Thyroid gland (tissue), 4 donors: ENCODE measurements at regions not wholly inside any gene's neighbourhood (a gene's known extent, or its start where the extent isn't known, plus 50 kb on each side); places are given as distances from the start of the nearest gene placed in this dataset.

Source experiments
- POLR2A ChIP-seq, 2 donors: fragments of 450-650 bp; IDR thresholded peaks; one replicate each; pipeline ENCODE4 v1.6.1; 2017; ENCODE audit warnings: antibody characterized with exemption in 2 of 2, mild to moderate bottlenecking in 2 of 2, moderate library complexity in 1 of 2
- TF ChIP-seq, protein P1 (sequence below), 6 experiments: fragments of 200-600 bp in 3 of 6; fragments of 450-650 bp in 3 of 6; sonication (generic) in 3 of 6; IDR thresholded peaks; one replicate each; pipeline ENCODE4 v1.5.1; 2016 to 2019; ENCODE audit warnings: antibody characterized with exemption in 6 of 6, mild to moderate bottlenecking in 2 of 6, inconsistent platforms in 1 of 6, moderate library complexity in 1 of 6

DNA sequence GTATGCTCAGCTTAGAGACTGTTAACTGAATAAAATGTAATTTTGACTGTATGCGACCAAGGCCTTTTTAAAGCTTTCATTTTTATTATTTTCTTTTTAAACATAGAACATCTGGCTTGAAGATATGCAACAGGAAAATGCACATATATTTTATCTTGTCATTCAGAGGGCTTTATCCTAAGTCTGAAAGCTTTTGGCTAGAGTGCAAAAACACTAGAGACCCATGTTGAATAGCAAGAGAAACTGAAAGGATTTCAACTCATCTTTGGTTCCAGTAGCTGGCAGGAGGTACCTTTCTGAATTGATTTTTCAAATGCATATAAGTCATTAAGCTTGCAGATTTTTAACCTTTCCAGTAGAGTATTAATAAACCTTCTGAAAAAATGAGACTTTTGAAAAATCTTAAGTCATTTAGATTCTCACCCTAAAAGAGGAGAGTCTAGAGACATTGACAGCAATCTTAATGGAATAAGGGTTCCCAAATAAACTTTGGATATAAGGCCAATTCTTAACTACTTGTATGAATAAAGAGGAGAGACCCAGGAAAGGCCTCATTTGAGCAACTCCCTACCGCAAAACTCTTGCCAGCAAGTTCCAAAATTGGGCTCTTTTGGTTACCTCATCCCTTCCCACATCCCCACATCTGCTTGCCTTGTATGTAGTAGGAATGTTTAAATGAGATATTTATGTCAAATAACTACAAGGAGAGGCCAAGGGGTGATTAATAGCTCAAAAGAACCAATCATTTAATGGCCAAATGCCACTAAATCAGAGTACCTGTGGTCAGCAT, 454.4 kb downstream of the HTR7 start:
- TF ChIP-seq POLR2A (IDR thresholded peaks at IDR 0.05), result no peak
- TF ChIP-seq, protein P1, sequence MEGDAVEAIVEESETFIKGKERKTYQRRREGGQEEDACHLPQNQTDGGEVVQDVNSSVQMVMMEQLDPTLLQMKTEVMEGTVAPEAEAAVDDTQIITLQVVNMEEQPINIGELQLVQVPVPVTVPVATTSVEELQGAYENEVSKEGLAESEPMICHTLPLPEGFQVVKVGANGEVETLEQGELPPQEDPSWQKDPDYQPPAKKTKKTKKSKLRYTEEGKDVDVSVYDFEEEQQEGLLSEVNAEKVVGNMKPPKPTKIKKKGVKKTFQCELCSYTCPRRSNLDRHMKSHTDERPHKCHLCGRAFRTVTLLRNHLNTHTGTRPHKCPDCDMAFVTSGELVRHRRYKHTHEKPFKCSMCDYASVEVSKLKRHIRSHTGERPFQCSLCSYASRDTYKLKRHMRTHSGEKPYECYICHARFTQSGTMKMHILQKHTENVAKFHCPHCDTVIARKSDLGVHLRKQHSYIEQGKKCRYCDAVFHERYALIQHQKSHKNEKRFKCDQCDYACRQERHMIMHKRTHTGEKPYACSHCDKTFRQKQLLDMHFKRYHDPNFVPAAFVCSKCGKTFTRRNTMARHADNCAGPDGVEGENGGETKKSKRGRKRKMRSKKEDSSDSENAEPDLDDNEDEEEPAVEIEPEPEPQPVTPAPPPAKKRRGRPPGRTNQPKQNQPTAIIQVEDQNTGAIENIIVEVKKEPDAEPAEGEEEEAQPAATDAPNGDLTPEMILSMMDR (IDR thresholded peaks at IDR 0.05), result no peak
